ENCODE measurements at regions not wholly inside any gene's neighbourhood (a gene's known extent, or its start where the extent isn't known, plus 50 kb on each side); places are given as distances from the start of the nearest gene placed in this dataset.

- TF ChIP-seq, protein P1, sequence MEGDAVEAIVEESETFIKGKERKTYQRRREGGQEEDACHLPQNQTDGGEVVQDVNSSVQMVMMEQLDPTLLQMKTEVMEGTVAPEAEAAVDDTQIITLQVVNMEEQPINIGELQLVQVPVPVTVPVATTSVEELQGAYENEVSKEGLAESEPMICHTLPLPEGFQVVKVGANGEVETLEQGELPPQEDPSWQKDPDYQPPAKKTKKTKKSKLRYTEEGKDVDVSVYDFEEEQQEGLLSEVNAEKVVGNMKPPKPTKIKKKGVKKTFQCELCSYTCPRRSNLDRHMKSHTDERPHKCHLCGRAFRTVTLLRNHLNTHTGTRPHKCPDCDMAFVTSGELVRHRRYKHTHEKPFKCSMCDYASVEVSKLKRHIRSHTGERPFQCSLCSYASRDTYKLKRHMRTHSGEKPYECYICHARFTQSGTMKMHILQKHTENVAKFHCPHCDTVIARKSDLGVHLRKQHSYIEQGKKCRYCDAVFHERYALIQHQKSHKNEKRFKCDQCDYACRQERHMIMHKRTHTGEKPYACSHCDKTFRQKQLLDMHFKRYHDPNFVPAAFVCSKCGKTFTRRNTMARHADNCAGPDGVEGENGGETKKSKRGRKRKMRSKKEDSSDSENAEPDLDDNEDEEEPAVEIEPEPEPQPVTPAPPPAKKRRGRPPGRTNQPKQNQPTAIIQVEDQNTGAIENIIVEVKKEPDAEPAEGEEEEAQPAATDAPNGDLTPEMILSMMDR (conservative IDR thresholded peaks at IDR 0.05; ENCODE audit: low read length), result no peak
- no peak for TF ChIP-seq EZH2phosphoT487 (IDR thresholded peaks at IDR 0.05; ENCODE audit: borderline replicate concordance)
These were observed 105.3 kb downstream of the CXCL12 start for GRCh38 chr10:44279426-44280126.
